Heart right ventricle (tissue), 16 donors: ENCODE measurements at regions not wholly inside any gene's neighbourhood (a gene's known extent, or its start where the extent isn't known, plus 50 kb on each side); places are given as distances from the start of the nearest gene placed in this dataset.

Experiments used
- ATAC-seq, 8 donors: fragments of 200-7000 bp; cut with Tn5 transposase; one replicate each; pipeline ENCODE4 v1.9.1; 2020; ENCODE audit warnings: mild to moderate bottlenecking in 8 of 8, moderate library complexity in 8 of 8, moderate number of reproducible peaks in 1 of 8
- DNase-seq, 2 donors: peaks; one replicate each; pipeline ENCODE4 v3.0.0-alpha.2; 2020
- H3K27ac ChIP-seq, 10 donors: fragments of 200-600 bp; sonication (generic) in 2 of 10; one replicate each; pipeline versions ENCODE4 v1.5.0 to v1.8.0; 2020 to 2022; ENCODE audit warnings: mild to moderate bottlenecking in 3 of 10
- H3K27me3 ChIP-seq, 7 donors: fragments of 200-600 bp; one replicate each; pipeline ENCODE4 v1.8.0; 2021 to 2022; ENCODE audit warnings: mild to moderate bottlenecking in 2 of 7
- H3K36me3 ChIP-seq, 9 donors: fragments of 200-600 bp; sonication (generic) in 1 of 9; one replicate each; pipeline versions ENCODE4 v1.5.0 to v1.8.0; 2020 to 2022; ENCODE audit warnings: mild to moderate bottlenecking in 2 of 9
- H3K4me1 ChIP-seq, 9 donors: fragments of 200-600 bp; sonication (generic) in 1 of 9; one replicate each; pipeline versions ENCODE4 v1.5.0 to v1.8.0; 2020 to 2022; ENCODE audit warnings: mild to moderate bottlenecking in 4 of 9
- H3K4me3 ChIP-seq, 10 donors: fragments of 200-600 bp; sonication (generic) in 2 of 10; one replicate each; pipeline versions ENCODE4 v1.5.0 to v1.8.0; 2020 to 2022; ENCODE audit warnings: mild to moderate bottlenecking in 7 of 10, moderate library complexity in 2 of 10
- H3K9me3 ChIP-seq, 11 donors: fragments of 200-600 bp in 10 of 11; sonication (generic) in 2 of 11; one replicate each; pipeline versions ENCODE4 v1.5.0 to v1.8.0; 2013 to 2022; ENCODE audit warnings: mild to moderate bottlenecking in 2 of 11, control low read depth in 1 of 11, moderate library complexity in 1 of 11
- WGBS, 2 donors: extraction: QIAGEN DNeasy Blood & Tissue Kit; methylation state at CpG; one replicate each; pipeline ENCODE4 v1.1.7; 2013; ENCODE audit warnings: inconsistent platforms in 1 of 2; 5-methylcytosine and 5-hydroxymethylcytosine counted together
- intact Hi-C, 10 donors: fragments of 100-400 bp; cut with DNase I; formaldehyde crosslinking; loops; one replicate each; pipeline versions ENCODE4 v1.11.1 to v1.14.2; 2022
- TF ChIP-seq, protein P1 (sequence below), 9 donors: fragments of 200-600 bp; sonication (generic) in 2 of 9; IDR thresholded peaks; one replicate each; pipeline versions ENCODE4 v1.5.0 to v1.8.0; 2021 to 2022; ENCODE audit warnings: antibody characterized with exemption in 9 of 9, mild to moderate bottlenecking in 5 of 9, moderate library complexity in 1 of 9
- donor health status: Arrhythmogenic right ventricular cardiomyopathy.
- donor health status: ischemic (EF 13 %, LVEDD 7.1; RV severe dilation, severe dysfunction).
- donor health status: healthy with polysubstance abuse.
- donor health status: DM: no; HTN: yes; CAD: no.
- donor health status: DM: no; HTN: no; CAD: no.
- donor health status: ischemic (EF 25% LVEDD 6.9; RV normal size, moderate dysfunction).
- donor health status: ischemic (EF 25% LVEDD 5.7; RV mildly dilated, moderate dysfunction).
- donor health status: healthy.
- donor health status: DM: yes; HTN: yes; CAD: no.
- donor health status: Ischemic cardiomyopathy.
- donor health status: ischemic (EF 35%, LVEDD 5.7; RV mildly dilated, moderate dysfunction).
- donor health status: nonischemic (EF 11% LVEDD 7.7; RV severe dilation, severe dysfunction).
- donor health status: DM: yes; HTN: yes; CAD: no.
- donor health status: PGD.
- donor health status: ischemic (EF 29% LVEDD 5.4; RV normal size, mild dysfunction).
- donor health status: nonischemic (EF 23%, LVEDD 6.1; RV moderate dilation, normal function).

DNA sequence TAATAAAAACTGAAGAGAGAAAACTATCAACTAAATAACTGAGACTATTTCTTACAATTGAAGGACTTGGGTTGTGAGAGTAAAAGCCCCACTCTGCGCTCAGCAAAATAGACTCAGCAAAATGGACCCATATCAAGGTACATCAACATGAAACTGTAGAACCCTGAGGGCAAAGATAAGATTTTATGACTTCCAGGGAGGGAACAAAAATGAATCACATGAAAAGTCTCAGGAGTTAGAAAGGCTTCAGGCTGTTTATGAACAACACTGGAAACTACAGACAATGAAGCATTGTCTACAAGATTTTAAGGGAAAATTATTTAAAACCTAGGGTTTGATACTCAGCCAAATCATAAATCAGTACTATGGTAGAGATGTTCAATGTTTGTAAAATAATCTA lies 434.3 kb downstream of the PTPRC start:
- no peak overlapping the region for H3K27ac ChIP-seq
- no peaks in the 10 kb centered on the region for H3K4me1 ChIP-seq
- TF ChIP-seq, protein P1, sequence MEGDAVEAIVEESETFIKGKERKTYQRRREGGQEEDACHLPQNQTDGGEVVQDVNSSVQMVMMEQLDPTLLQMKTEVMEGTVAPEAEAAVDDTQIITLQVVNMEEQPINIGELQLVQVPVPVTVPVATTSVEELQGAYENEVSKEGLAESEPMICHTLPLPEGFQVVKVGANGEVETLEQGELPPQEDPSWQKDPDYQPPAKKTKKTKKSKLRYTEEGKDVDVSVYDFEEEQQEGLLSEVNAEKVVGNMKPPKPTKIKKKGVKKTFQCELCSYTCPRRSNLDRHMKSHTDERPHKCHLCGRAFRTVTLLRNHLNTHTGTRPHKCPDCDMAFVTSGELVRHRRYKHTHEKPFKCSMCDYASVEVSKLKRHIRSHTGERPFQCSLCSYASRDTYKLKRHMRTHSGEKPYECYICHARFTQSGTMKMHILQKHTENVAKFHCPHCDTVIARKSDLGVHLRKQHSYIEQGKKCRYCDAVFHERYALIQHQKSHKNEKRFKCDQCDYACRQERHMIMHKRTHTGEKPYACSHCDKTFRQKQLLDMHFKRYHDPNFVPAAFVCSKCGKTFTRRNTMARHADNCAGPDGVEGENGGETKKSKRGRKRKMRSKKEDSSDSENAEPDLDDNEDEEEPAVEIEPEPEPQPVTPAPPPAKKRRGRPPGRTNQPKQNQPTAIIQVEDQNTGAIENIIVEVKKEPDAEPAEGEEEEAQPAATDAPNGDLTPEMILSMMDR (IDR thresholded peaks at IDR 0.05): no peak
- H3K27me3 ChIP-seq: no peaks in the 10 kb centered on the region
- no peak overlapping the region for H3K4me3 ChIP-seq
- no peaks in the 10 kb centered on the region for H3K36me3 ChIP-seq
- H3K9me3 ChIP-seq: no peaks in the 10 kb centered on the region
- intact Hi-C loops: no loop called here
- 87 to 96% methylated on average over 1 of the region's 1 CpG for WGBS, 2 donors
- DNase-seq (no peak), ATAC-seq (no peak)

DNA sequence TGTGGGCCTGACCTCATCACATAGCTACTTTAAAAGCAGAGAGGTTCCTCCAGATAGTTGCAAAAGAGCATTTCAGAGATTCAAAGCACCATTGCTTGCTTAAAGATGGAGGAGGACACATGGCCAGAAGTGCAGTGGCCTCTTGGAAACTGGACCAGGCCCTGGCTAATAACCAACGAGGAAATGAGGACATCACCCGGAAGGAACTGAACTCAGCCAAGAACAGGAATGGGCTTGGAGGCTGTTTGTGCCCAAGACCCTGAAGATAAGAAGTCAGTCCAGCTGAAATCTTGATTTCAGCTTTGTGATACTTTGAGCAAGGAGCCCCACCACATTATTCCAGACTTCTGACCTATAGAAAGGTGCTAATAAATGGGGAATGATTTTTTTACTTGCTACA lies 437.0 kb downstream of the PTPRC start:
- TF ChIP-seq, protein P1 (IDR thresholded peaks at IDR 0.05): no peak
- no peak overlapping the region for H3K27ac ChIP-seq
- no peaks in the 10 kb centered on the region for H3K9me3 ChIP-seq
- DNase-seq (no peak), ATAC-seq (peak in 2 of 8 donors; percentile 41 to 53)
- intact Hi-C loops: no loop called here
- H3K27me3 ChIP-seq: no peaks in the 10 kb centered on the region
- H3K4me1 ChIP-seq: no peaks in the 10 kb centered on the region
- no peaks in the 10 kb centered on the region for H3K36me3 ChIP-seq
- 44 to 64% methylated on average over 2 of the region's 2 CpGs for WGBS, 2 donors
- H3K4me3 ChIP-seq: no peak overlapping the region

DNA sequence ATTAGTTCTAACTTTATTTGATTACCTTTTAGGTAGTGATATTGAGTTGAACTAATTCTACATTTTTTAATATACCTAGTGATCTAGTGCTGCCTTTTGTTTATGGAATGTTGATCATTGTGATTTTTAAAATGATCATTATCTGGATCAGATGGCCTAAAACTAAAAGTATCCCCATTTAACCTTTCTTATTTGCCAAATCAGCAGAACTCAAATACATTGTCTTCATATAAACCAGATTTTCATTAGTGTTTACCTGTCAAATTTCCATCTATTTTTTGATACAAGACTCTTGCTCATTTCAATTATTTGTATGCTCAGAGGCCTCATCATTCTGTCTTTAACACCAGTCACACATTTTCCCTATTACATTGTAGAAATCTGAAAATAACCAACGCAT lies 441.2 kb downstream of the PTPRC start:
- 93% methylated on average over 1 of the region's 1 CpG for WGBS, 2 donors
- TF ChIP-seq, protein P1 (IDR thresholded peaks at IDR 0.05): no peak
- DNase-seq (no peak), ATAC-seq (no peak)
- intact Hi-C loops: no loop called here
- Histone ChIP-seq H3K4me1 (no peaks in the 10 kb centered on the region), H3K27me3 (no peaks in the 10 kb centered on the region), H3K4me3 (no peak overlapping the region), H3K9me3 (no peaks in the 10 kb centered on the region), H3K36me3 (no peaks in the 10 kb centered on the region), H3K27ac (no peak overlapping the region)

DNA sequence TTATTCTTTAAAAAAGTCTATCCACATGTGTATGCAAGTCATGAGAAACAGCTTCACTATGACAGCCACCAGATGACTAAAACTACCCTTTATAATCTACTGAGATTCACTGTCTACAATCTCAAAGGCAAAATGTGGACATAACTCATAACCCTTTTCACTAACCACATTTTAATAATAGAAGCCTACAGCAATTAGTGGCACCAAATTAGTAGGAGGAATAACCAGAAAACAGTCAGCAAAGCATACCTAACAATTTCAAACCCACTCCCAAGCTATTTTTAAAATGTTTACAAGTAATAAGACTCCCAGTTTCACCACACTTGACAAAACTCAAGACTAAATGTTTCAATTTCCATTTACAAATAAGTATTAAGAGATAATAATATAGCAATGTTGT lies 442.9 kb downstream of the PTPRC start:
- Histone ChIP-seq H3K4me3 (no peak overlapping the region), H3K4me1 (no peaks in the 10 kb centered on the region), H3K36me3 (no peaks in the 10 kb centered on the region), H3K9me3 (no peaks in the 10 kb centered on the region), H3K27me3 (no peaks in the 10 kb centered on the region), H3K27ac (no peak overlapping the region)
- intact Hi-C loops: no loop called here
- TF ChIP-seq, protein P1 (IDR thresholded peaks at IDR 0.05): no peak
- DNase-seq (no peak), ATAC-seq (no peak)
